ENCODE measurements at regions not wholly inside any gene's neighbourhood (a gene's known extent, or its start where the extent isn't known, plus 50 kb on each side); places are given as distances from the start of the nearest gene placed in this dataset.

DNA sequence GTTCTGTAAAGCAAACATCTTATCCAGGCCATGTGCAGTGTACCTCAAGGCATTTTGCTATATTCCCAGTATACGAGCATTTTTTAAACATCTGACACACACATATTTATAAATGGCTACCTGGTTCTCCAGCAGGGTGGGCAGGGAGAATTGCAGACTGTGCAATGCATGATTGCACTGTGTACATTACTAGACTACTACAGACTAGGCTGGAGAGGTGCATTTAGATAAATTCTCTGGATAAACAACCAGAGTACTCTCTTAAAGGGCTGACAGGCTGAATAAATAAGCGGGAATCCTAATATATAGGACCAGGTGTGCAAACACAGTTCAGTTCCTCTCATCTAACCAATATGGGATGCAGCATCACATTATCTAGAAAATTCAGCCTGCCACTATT, 428.3 kb upstream of the ARID1B start:
- DNase-seq (no peak), ATAC-seq (no peak)
- no peaks in the 10 kb centered on the region for H3K9me3 ChIP-seq
- intact Hi-C loops (cut with DNase I), result no loop called here
- no peak overlapping the region for H3K27ac ChIP-seq
- WGBS (ENCODE audit: insufficient coverage, low coverage, low lambda C conversion rate, missing lambda C conversion rate), result 9% methylated on average over 2 of the region's 2 CpGs
- H3K27me3 ChIP-seq, result no peaks in the 10 kb centered on the region
- H3K4me3 ChIP-seq, result no peak overlapping the region
- no peaks in the 10 kb centered on the region for H3K4me1 ChIP-seq
- TF ChIP-seq, protein P1, sequence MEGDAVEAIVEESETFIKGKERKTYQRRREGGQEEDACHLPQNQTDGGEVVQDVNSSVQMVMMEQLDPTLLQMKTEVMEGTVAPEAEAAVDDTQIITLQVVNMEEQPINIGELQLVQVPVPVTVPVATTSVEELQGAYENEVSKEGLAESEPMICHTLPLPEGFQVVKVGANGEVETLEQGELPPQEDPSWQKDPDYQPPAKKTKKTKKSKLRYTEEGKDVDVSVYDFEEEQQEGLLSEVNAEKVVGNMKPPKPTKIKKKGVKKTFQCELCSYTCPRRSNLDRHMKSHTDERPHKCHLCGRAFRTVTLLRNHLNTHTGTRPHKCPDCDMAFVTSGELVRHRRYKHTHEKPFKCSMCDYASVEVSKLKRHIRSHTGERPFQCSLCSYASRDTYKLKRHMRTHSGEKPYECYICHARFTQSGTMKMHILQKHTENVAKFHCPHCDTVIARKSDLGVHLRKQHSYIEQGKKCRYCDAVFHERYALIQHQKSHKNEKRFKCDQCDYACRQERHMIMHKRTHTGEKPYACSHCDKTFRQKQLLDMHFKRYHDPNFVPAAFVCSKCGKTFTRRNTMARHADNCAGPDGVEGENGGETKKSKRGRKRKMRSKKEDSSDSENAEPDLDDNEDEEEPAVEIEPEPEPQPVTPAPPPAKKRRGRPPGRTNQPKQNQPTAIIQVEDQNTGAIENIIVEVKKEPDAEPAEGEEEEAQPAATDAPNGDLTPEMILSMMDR (IDR thresholded peaks at IDR 0.05), result no peak
- no peak for TF ChIP-seq POLR2A (IDR thresholded peaks at IDR 0.05)
- no peaks in the 10 kb centered on the region for H3K36me3 ChIP-seq

DNA sequence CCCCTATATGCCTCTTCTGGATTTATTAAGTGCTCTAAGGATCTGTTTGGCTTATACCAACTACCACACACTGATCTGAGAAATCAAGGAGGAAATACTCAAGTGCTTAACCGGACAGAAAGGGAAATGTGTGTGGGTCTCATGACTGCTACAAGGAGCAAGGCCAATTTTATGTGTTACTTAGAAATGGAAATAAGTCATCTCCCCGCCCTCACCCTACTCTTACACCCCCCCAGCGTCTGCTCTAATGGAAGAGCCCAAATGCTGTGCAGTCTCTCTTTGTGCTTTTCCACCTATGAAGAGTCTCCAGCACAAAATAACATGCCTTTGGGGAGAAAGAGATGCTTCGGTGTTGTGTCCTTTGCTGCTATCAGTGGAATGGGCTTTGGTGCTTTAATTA, 428.8 kb upstream of the ARID1B start:
- ATAC-seq, result peak in 2 of 4 donors; percentile 46 to 60
- intact Hi-C loops (cut with DNase I), result no loop called here
- DNase-seq, result no peak

DNA sequence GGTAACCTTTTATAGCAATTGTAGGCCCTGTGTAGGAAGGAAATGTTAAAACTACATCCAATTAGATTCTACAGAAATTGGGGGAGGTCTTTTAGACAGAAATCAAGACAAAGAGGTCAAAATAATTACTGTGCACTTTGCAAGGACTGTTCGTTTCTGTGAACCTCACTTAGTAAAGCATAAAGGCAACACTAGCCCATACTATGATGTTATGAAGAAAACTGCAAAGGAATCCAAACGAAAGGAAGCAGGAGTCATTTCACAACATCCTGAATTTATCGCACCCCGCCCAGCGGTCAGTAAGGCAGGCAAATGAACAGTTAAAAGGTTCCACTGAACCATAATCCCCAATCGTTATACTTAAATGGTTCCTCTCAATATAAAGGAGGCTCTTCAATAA, 429.5 kb upstream of the ARID1B start:
- 32% methylated on average over 6 of the region's 6 CpGs for whole genome bisulfite sequencing (ENCODE audit: insufficient coverage, low coverage, low lambda C conversion rate, missing lambda C conversion rate)
- Histone ChIP-seq H3K27me3 (no peaks in the 10 kb centered on the region), H3K27ac (no peak overlapping the region), H3K4me3 (no peak overlapping the region), H3K36me3 (no peaks in the 10 kb centered on the region), H3K9me3 (no peaks in the 10 kb centered on the region), H3K4me1 (no peaks in the 10 kb centered on the region)
- DNase-seq, result no peak
- TF ChIP-seq, protein P1 (IDR thresholded peaks at IDR 0.05), result no peak
- TF ChIP-seq POLR2A (IDR thresholded peaks at IDR 0.05), result no peak
- intact Hi-C loops (cut with DNase I), result no loop called here
- ATAC-seq, result peak in 1 of 4 donors; percentile 34

More for the DNA sequence above, 428.8 kb upstream of the ARID1B start:
- no peak overlapping the region for H3K4me3 ChIP-seq
- H3K27ac ChIP-seq, result no peak overlapping the region
- WGBS (ENCODE audit: insufficient coverage, low coverage, low lambda C conversion rate, missing lambda C conversion rate), result 22% methylated on average over 3 of the region's 4 CpGs
- no peaks in the 10 kb centered on the region for H3K36me3 ChIP-seq
- no peaks in the 10 kb centered on the region for H3K27me3 ChIP-seq
- H3K9me3 ChIP-seq, result no peaks in the 10 kb centered on the region
- TF ChIP-seq, protein P1 (IDR thresholded peaks at IDR 0.05), result no peak
- no peak for TF ChIP-seq POLR2A (IDR thresholded peaks at IDR 0.05)
- no peaks in the 10 kb centered on the region for H3K4me1 ChIP-seq

DNA sequence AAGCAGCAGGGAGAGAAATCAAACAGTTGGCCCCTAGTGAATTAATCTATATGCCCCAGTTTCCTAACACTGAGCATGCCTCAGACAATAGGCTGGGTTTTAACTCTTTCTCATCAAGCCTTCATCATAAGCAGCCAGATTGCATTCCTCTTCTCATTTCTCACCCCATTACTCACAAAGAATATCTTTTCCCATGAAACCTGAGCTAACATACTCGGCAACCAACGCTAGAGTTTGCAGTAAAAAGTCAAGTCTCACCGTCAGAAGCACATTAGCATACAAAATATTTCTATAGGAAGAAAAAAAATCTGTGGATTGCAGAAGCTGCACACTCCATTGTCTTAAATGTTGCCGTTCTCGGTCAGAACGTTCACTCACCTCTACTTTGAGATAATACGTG, 429.9 kb upstream of the ARID1B start:
- Histone ChIP-seq H3K4me3 (no peak overlapping the region), H3K36me3 (no peaks in the 10 kb centered on the region), H3K9me3 (no peaks in the 10 kb centered on the region), H3K27ac (no peak overlapping the region), H3K4me1 (no peaks in the 10 kb centered on the region), H3K27me3 (no peaks in the 10 kb centered on the region)
- ATAC-seq (no peak), DNase-seq (no peak)
- intact Hi-C loops (cut with DNase I), result no loop called here
- TF ChIP-seq POLR2A (IDR thresholded peaks at IDR 0.05), result no peak
- TF ChIP-seq, protein P1 (IDR thresholded peaks at IDR 0.05), result no peak
- 54% methylated on average over 7 of the region's 7 CpGs for WGBS (ENCODE audit: insufficient coverage, low coverage, low lambda C conversion rate, missing lambda C conversion rate)

DNA sequence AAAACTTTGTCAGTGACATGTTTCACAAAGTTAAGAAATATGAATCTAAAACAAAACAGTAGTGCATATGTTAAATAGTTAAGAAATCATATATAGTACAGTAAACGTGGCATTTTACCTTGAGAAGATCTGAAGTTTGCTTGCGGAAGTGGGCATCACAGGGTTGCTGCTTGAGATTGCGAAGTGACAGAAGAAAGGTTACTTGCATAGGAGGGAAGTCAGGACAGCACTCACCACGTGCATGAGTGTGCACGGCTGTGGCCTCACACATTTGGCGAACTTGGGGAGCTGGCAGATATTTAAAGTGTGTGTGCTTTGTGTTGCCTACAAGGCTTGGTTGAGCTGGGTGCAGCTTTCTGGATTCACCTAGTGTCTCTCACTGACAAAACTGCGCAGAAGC, 431.5 kb upstream of the ARID1B start:
- intact Hi-C loops (cut with DNase I), result no loop called here
- Histone ChIP-seq H3K4me1 (no peaks in the 10 kb centered on the region), H3K4me3 (no peak overlapping the region), H3K36me3 (no peaks in the 10 kb centered on the region), H3K9me3 (no peaks in the 10 kb centered on the region), H3K27ac (no peak overlapping the region), H3K27me3 (no peaks in the 10 kb centered on the region)
- no peak for DNase-seq
- ATAC-seq, result no peak
- 73% methylated on average over 3 of the region's 7 CpGs for WGBS (ENCODE audit: insufficient coverage, low coverage, low lambda C conversion rate, missing lambda C conversion rate)
- TF ChIP-seq POLR2A (IDR thresholded peaks at IDR 0.05), result no peak
